SK-N-SH treated with all-trans-retinoic acid at 6 μM for 48 hours (cell line): ENCODE measurements at regions not wholly inside any gene's neighbourhood (a gene's known extent, or its start where the extent isn't known, plus 50 kb on each side); places are given as distances from the start of the nearest gene placed in this dataset.

Experiments
- ARNTL ChIP-seq: fragments of 450-650 bp; formaldehyde crosslinking; IDR thresholded peaks from 2 replicates; pipeline ENCODE4 v1.5.0; 2020; ENCODE audit warnings: low read depth, mild to moderate bottlenecking, moderate library complexity, borderline replicate concordance
- CSRNP3 ChIP-seq: fragments of 250-450 bp; sonication (Bioruptor Pico); IDR thresholded peaks from 2 replicates; pipeline ENCODE4 v1.5.1; 2021; ENCODE audit warnings: mild to moderate bottlenecking, moderate library complexity
- ESRRG ChIP-seq: fragments of 250-450 bp; sonication (Bioruptor Pico); IDR thresholded peaks from 2 replicates; pipeline ENCODE4 v1.6.1; 2021; ENCODE audit warnings: mild to moderate bottlenecking
- GLIS3 ChIP-seq: fragments of 250-450 bp; sonication (Bioruptor Pico); IDR thresholded peaks from 2 replicates; pipeline ENCODE4 v1.5.0; 2020; ENCODE audit warnings: mild to moderate bottlenecking, moderate library complexity
- PATZ1 ChIP-seq: fragments of 250-450 bp; sonication (Bioruptor Pico); IDR thresholded peaks from 2 replicates; pipeline ENCODE4 v1.8.0; 2020; ENCODE audit warnings: mild to moderate bottlenecking, moderate library complexity, borderline replicate concordance
- PPARA ChIP-seq: fragments of 250-450 bp; sonication (Bioruptor Pico); IDR thresholded peaks from 2 replicates; pipeline ENCODE4 v1.5.0; 2020; ENCODE audit warnings: mild to moderate bottlenecking, borderline replicate concordance
- SNAI2 ChIP-seq: fragments of 250-450 bp; sonication (Bioruptor Pico); IDR thresholded peaks from 2 replicates; pipeline ENCODE4 v1.5.0; 2020; ENCODE audit warnings: mild to moderate bottlenecking, moderate library complexity
- ZC3H10 ChIP-seq: fragments of 250-450 bp; sonication (Bioruptor Pico); IDR thresholded peaks from 2 replicates; pipeline ENCODE4 v1.5.1; 2021; ENCODE audit warnings: mild to moderate bottlenecking, moderate library complexity
- ZFP30 ChIP-seq: fragments of 450-650 bp; formaldehyde crosslinking; IDR thresholded peaks from 2 replicates; pipeline ENCODE4 v1.5.0; 2022; ENCODE audit warnings: mild to moderate bottlenecking, moderate library complexity
- ZNF70 ChIP-seq: fragments of 450-650 bp; formaldehyde crosslinking; IDR thresholded peaks from 2 replicates; pipeline ENCODE4 v1.5.0; 2020; ENCODE audit warnings: mild to moderate bottlenecking, moderate library complexity
- TF ChIP-seq, protein P1 (sequence below): fragments of 250-450 bp; sonication (Bioruptor Pico); IDR thresholded peaks from 2 replicates; pipeline ENCODE4 v1.5.1; 2020; ENCODE audit warnings: low read depth, mild to moderate bottlenecking, moderate library complexity

- TF ChIP-seq GLIS3 (CRISPR knock-in tag) (no peak), PATZ1 (CRISPR knock-in tag) (no peak), CSRNP3 (CRISPR knock-in tag) (no peak), ESRRG (CRISPR knock-in tag) (no peak), ZC3H10 (CRISPR knock-in tag) (no peak), PPARA (CRISPR knock-in tag) (no peak), ZFP30 (CRISPR knock-in tag) (no peak), ZNF70 (CRISPR knock-in tag) (no peak), ARNTL (no peak), SNAI2 (CRISPR knock-in tag) (no peak)
- TF ChIP-seq, protein P1, sequence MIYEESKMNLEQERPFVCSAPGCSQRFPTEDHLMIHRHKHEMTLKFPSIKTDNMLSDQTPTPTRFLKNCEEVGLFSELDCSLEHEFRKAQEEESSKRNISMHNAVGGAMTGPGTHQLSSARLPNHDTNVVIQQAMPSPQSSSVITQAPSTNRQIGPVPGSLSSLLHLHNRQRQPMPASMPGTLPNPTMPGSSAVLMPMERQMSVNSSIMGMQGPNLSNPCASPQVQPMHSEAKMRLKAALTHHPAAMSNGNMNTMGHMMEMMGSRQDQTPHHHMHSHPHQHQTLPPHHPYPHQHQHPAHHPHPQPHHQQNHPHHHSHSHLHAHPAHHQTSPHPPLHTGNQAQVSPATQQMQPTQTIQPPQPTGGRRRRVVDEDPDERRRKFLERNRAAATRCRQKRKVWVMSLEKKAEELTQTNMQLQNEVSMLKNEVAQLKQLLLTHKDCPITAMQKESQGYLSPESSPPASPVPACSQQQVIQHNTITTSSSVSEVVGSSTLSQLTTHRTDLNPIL (CRISPR knock-in tag), result no peak
These were observed 78.3 kb upstream of the HTR2A start for GRCh38 chr13:46975173-46975572.
